ENCODE measurements at regions not wholly inside any gene's neighbourhood (a gene's known extent, or its start where the extent isn't known, plus 50 kb on each side); places are given as distances from the start of the nearest gene placed in this dataset.

DNA sequence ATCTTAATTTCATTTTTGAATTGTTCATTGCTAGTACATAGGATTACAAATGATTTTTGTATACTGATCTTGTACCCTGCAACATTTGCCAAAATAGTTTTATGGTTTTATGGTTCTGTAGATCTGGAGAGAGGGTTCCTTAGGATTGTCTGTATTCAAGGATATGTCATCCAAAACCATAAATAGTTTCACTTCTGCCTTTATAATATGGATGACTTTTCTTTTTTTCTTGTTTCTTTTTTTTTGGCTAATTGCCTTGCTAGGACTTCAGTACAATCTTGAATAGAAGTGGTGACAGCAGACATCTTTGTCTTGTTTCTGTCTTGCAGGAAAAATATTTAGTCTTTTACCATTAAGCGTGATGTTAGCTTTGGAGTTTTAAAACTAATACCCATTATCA is 383.9 kb upstream of the HS6ST1 start:
- ChIA-PET CTCF (no interaction called here), POLR2A (no interaction called here)
- Mint-ChIP-seq H3K27ac (no peak overlapping the region), H3K36me3 (ENCODE audit: low read depth) (no peaks in the 10 kb centered on the region), H3K9me3 (peaks cover 3% of the 10 kb centered on the region), H3K4me3 (no peak overlapping the region), H3K4me1 (no peaks in the 10 kb centered on the region), H3K27me3 (peaks cover 11% of the 10 kb centered on the region)
- DNase-seq: no peak

DNA sequence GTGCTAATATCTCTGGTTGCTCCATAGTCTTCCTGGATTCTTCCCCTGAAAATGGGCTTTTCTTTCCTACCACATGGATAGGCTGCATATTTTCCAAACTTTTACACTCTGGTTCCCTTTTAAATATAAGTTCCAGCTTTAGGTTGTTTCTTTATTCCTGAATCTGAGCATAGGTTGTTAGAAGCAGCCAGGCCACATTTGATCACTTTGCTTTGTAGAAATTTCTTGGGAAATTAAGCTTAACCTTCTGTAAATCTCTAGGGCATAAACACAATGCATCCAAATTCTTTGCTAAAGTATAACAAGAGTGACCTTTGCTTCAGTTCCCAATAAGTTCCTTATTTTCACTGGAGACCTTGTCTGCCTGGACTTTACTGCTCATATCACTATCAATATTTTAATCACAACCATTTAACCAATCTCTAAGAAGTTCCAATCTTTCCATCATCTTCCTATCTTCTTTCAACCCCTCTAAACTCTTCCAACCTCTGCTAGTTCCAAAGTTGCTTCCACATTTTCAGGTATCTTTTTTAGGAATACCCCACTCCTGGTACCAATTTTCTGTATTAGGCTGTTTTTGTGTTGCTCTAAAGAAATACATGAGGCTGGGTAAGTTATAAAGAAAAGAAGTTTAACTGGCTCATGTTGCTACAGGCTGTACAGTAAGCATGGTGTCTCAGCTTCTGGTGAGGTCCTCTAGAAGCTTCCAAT is 389.6 kb upstream of the HS6ST1 start:
- Mint-ChIP-seq H3K9me3 (peaks cover 18% of the 10 kb centered on the region), H3K27me3 (no peaks in the 10 kb centered on the region), H3K36me3 (ENCODE audit: low read depth) (peaks cover 4% of the 10 kb centered on the region), H3K27ac (no peak overlapping the region), H3K4me3 (no peak overlapping the region), H3K4me1 (no peaks in the 10 kb centered on the region)
- CTCF ChIA-PET: no interaction called here
- POLR2A ChIA-PET: no interaction called here
- DNase-seq: no peak

DNA sequence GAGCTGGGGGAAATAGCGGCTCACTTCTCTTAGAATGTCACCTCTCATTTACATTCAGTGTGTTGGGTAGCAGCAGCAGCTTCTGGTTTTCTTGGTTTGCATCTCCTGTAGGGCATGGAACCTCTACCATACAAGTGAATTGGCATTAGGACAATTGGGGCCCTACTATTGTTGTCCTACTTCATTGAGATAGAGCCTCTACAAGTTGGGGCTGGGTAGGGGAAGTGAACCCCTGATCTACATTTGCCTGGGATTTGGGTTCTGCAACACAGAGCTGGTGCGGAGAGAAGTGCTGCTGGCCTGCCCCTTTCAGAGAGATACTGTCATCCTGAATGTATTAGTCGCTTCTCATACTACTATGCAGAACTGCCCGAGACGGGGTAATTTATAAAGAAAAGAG is 391.6 kb upstream of the HS6ST1 start:
- H3K9me3 Mint-ChIP-seq: peaks cover 15% of the 10 kb centered on the region
- POLR2A ChIA-PET: no interaction called here
- CTCF ChIA-PET: no interaction called here
- H3K4me3 Mint-ChIP-seq: no peak overlapping the region
- no peaks in the 10 kb centered on the region for H3K27me3 Mint-ChIP-seq
- H3K36me3 Mint-ChIP-seq (ENCODE audit: low read depth): peaks cover 4% of the 10 kb centered on the region
- DNase-seq: no peak
- no peak overlapping the region for H3K27ac Mint-ChIP-seq
- no peaks in the 10 kb centered on the region for H3K4me1 Mint-ChIP-seq

DNA sequence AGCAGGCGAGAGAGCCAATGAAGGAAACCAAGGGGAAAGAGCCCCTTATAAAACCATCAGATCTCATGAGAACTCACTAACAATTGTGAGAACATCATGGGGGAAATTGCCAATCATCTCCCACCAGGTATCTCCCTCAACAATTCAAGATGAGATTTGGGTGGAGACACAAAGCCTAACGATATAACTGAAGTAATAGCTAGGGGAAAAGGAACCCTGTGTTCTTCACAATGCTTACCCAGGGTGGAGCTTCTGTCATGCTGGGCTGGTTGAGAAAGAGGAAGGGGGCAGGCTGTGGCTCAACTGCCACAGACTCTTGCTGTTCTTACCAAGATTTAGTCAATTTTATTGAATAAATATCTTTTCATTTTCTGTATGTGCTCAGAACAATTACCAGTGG is 392.1 kb upstream of the HS6ST1 start:
- ChIA-PET CTCF (no interaction called here), POLR2A (interaction anchor here (0.7 kb wide), 1 partner anchor 734 kb away, joined by 3 read pairs; no protein-coding TSS in a partner anchor)
- no peak for DNase-seq

DNA sequence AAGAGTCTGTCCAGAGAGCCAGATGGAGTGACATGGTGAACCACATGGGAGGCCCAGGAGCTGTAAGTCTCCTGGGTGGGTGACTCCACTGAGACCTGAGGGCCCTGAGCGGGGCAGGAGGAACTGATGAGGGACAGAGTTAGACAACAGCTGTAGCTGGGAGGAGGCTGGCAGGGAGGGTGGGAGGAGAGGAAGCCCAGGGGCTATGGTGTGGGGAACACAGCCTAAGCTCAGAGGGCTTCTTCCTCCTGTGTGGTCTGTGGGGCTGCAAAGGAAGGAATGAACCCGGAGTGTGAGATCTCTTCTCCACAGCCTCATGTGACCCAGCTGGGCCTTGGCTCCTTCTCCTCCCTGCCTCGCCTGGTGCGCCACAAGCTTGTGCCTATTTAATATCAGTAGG is 395.6 kb upstream of the HS6ST1 start:
- POLR2A ChIA-PET: no interaction called here
- peaks cover 5% of the 10 kb centered on the region for H3K27me3 Mint-ChIP-seq
- H3K27ac Mint-ChIP-seq: no peak overlapping the region
- CTCF ChIA-PET: no interaction called here
- H3K4me3 Mint-ChIP-seq: no peak overlapping the region
- DNase-seq: no peak
- H3K4me1 Mint-ChIP-seq: no peaks in the 10 kb centered on the region
- no peaks in the 10 kb centered on the region for H3K36me3 Mint-ChIP-seq (ENCODE audit: low read depth)
- H3K9me3 Mint-ChIP-seq: peaks cover 6% of the 10 kb centered on the region

More for the DNA sequence above, 392.1 kb upstream of the HS6ST1 start:
- H3K27me3 Mint-ChIP-seq: no peaks in the 10 kb centered on the region
- H3K9me3 Mint-ChIP-seq: peaks cover 15% of the 10 kb centered on the region
- H3K36me3 Mint-ChIP-seq (ENCODE audit: low read depth): peaks cover 4% of the 10 kb centered on the region
- H3K4me1 Mint-ChIP-seq: no peaks in the 10 kb centered on the region
- H3K4me3 Mint-ChIP-seq: no peak overlapping the region
- H3K27ac Mint-ChIP-seq: no peak overlapping the region

DNA sequence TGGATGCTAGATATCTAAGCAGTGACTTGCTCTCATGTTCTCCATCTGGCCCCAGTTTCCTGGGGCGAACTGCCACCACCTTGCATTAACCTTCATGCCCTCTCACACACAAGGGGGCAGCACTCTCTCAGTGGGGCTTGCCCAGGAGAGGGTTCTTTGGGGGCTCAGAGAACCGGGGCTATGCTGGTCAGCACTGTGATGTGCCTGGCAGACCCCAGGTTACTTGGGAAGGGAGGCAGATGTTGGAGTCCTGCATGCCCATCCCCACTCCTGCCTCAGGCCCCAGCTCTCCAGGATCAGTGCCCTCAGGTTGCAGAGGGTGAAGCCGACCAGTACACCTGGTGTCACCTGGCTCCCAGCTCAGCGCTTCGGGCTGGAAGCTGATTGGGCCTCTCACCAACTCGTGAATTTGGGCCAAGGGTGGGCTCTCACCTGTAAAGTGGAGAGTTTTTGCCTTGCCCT is 396.2 kb upstream of the HS6ST1 start:
- ChIA-PET POLR2A (no interaction called here), CTCF (interaction anchor here (0.7 kb wide), 1 partner anchor 41 kb away, joined by 3 read pairs; no protein-coding TSS in a partner anchor)
- no peak overlapping the region for H3K27ac Mint-ChIP-seq
- peaks cover under 1% of the 10 kb centered on the region for H3K9me3 Mint-ChIP-seq
- no peaks in the 10 kb centered on the region for H3K36me3 Mint-ChIP-seq (ENCODE audit: low read depth)
- H3K27me3 Mint-ChIP-seq: peaks cover 5% of the 10 kb centered on the region
- DNase-seq: no peak
- no peaks in the 10 kb centered on the region for H3K4me1 Mint-ChIP-seq
- no peak overlapping the region for H3K4me3 Mint-ChIP-seq

DNA sequence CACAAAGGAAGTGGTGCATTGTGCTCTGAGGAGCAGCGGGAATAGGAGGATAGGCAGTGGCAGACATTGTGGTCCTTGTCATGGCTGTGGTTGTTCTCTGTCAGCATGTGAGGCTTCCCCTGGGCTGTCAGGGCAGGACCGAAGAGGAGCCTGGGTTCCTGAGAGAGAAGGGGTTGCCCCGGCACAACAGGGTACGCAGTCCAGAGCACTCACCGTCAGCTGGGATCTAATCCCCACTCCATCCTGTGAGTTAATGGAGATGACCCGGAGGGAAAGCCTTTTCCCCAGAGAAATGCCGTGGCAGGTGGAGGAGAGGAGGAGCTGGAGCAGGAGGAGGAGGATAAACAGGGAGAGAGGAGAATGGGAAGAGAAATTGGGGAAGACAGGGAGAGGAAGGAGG is 396.7 kb upstream of the HS6ST1 start:
- H3K27ac Mint-ChIP-seq: no peak overlapping the region
- H3K4me1 Mint-ChIP-seq: no peaks in the 10 kb centered on the region
- ChIA-PET POLR2A (no interaction called here), CTCF (interaction anchor here (0.7 kb wide), 1 partner anchor 40 kb away, joined by 3 read pairs; no protein-coding TSS in a partner anchor)
- H3K27me3 Mint-ChIP-seq: peaks cover 5% of the 10 kb centered on the region
- no peaks in the 10 kb centered on the region for H3K36me3 Mint-ChIP-seq (ENCODE audit: low read depth)
- DNase-seq: no peak
- H3K4me3 Mint-ChIP-seq: no peak overlapping the region
- H3K9me3 Mint-ChIP-seq: no peaks in the 10 kb centered on the region

DNA sequence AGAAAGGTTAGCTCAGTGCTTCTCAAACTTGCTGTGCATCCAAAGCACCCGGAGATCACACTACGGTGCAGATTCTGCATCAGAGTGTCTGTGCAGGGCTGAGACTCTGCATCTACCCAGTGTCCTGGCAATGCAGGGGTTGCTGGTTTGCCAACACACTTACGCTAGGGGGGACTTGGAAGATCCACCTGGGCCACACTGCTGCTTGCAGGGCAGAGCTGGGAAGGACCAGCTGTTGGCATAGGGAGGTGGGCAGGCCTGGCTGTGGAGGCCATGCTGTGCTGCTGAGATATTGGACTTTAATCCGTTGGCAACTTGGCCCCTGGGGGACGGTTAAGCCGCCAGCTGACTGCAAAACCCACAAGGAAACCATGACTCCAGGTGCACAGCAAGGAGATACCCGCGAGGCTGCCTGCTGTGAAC is 397.6 kb upstream of the HS6ST1 start:
- ChIA-PET POLR2A (no interaction called here), CTCF (no interaction called here)
- Mint-ChIP-seq H3K9me3 (no peaks in the 10 kb centered on the region), H3K27ac (no peak overlapping the region), H3K4me1 (no peaks in the 10 kb centered on the region), H3K36me3 (ENCODE audit: low read depth) (no peaks in the 10 kb centered on the region), H3K27me3 (peaks cover 5% of the 10 kb centered on the region), H3K4me3 (no peak overlapping the region)
- no peak for DNase-seq

DNA sequence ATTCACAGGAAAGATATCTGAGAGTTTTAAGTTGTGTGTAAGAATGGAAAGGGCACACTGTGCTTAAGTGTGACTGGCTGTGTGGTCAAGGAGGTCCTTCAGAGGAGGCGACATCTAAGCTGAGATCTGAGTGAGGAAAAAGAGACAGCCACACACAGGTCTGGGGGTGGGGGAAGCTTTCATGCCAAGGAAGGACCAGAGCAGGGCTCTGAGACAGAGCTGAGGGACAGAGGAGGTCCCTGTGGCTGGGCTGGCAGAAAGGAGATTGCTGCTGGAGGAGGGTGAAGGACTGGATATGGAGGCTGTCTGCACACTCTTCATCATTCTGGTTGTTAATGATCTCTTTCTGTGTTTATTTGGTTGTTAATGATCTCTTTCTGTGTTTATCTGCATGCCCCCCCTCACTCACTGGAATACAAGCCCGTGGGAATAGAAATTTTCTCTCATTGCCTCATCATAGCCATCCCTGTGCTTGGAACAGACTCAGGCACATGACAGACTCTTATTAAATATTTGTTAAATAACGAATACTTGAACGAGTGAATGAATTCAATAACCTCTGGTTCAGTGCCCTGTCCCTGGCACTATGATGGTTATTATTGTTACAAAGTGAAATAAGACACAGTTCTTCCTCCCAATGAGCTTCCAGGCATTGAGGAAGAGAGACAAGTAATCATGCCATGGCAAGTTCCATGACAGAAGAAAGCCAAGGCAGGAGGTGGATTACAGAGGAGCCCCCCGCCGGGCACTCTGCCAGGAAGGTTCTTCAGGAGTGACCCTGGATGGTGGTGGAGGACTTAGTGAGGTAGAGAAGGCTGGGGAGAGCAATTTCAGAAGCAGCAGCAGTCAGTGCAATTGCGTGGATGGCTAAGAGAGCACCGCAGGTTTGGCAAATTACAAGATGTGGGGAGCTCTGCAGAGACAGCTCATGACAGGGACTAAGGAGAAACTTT is 399.4 kb upstream of the HS6ST1 start:
- no peak overlapping the region for H3K4me3 Mint-ChIP-seq
- CTCF ChIA-PET: no interaction called here
- no peaks in the 10 kb centered on the region for H3K36me3 Mint-ChIP-seq (ENCODE audit: low read depth)
- peaks cover 5% of the 10 kb centered on the region for H3K27me3 Mint-ChIP-seq
- no peak for DNase-seq
- no peaks in the 10 kb centered on the region for H3K9me3 Mint-ChIP-seq
- POLR2A ChIA-PET: no interaction called here
- no peak overlapping the region for H3K27ac Mint-ChIP-seq
- no peaks in the 10 kb centered on the region for H3K4me1 Mint-ChIP-seq

DNA sequence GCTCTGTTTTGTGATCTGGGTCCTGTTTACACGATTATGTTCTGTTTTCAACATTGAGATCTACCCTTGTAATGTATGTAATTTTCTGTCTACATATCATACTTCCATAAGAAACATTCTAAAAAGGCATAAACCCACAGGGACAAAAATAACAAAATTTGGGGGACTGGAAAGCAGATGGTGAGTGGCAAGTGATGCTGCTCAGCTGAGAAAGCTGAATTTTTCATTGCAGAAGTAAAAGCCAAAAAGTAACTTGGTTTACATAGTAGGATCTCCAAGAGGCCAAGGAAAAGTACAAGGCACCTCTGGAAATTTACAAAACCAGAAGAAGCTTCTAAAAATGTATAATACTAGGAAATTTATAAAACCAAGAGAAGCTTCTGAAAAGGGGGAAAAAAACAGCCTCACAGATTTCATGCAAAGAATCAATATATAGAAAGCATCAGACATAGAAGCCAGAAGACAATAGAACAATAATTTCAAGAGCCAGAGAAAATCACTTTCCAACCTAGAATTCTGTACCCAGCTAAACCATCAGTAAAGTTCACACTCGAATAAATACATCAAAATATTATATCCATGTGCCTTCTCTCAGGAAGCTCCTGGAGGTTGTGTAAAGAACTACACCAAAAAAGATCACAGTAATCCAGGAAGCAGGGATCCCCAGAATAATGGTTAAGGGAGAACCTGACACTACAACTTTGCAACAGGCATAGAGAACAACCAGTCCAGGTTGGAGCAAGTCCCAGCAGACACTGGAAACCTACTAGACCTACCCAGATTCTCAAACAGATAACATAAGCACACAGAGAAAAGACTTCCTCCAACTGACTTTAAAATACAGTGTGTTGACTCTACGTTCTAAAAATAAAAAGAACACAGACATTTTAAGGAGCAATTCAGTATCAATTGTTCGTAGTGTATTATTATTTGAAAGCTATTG is 401.7 kb upstream of the HS6ST1 start:
- H3K27me3 Mint-ChIP-seq: peaks cover 5% of the 10 kb centered on the region
- POLR2A ChIA-PET: no interaction called here
- H3K9me3 Mint-ChIP-seq: no peaks in the 10 kb centered on the region
- H3K4me1 Mint-ChIP-seq: no peaks in the 10 kb centered on the region
- CTCF ChIA-PET: no interaction called here
- no peak overlapping the region for H3K27ac Mint-ChIP-seq
- no peak overlapping the region for H3K4me3 Mint-ChIP-seq
- H3K36me3 Mint-ChIP-seq (ENCODE audit: low read depth): no peaks in the 10 kb centered on the region
- DNase-seq: no peak

DNA sequence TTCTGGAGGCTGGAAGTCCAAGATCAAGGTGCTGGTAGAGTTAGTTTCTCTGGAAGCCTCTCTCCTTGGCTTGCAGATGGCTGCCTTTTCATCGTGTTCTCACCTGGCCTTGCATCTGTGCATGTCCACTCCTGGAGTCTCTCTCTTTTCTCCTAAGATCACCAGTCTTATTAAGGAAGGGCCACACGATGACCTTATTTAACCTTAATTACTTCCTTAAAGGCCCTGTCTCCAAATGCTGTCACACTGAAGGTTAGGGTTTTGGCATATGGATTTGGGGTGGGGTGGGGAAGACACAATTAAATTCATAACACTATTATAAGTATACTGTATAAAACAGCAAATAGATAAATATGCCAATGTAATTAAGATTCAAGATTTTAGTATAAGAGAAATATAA is 402.4 kb upstream of the HS6ST1 start:
- H3K4me1 Mint-ChIP-seq: no peaks in the 10 kb centered on the region
- ChIA-PET POLR2A (no interaction called here), CTCF (no interaction called here)
- no peak for DNase-seq
- no peaks in the 10 kb centered on the region for H3K36me3 Mint-ChIP-seq (ENCODE audit: low read depth)
- H3K9me3 Mint-ChIP-seq: no peaks in the 10 kb centered on the region
- H3K27ac Mint-ChIP-seq: no peak overlapping the region
- H3K4me3 Mint-ChIP-seq: no peak overlapping the region
- peaks cover 2% of the 10 kb centered on the region for H3K27me3 Mint-ChIP-seq

DNA sequence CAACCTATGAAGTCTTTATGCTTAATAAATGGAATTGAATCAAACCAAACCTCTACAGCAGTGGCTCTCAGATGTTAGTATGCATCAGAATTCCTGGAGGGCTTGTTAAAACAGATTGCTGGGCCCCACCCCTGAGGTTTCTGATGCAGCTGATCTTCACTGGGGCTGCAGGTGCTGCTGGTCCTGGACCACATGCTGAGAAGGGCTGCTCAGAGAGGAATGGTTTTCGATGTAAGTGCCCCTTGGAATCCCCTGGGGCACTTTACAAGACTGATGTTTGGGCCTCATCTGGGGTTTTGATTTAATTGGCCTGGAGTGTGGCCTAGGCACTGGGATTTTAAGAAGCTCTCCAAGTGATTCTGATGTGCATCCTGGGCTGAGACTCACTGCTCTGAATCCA is 403.8 kb upstream of the HS6ST1 start:
- no peaks in the 10 kb centered on the region for H3K27me3 Mint-ChIP-seq
- H3K4me1 Mint-ChIP-seq: peaks cover 1% of the 10 kb centered on the region
- POLR2A ChIA-PET: no interaction called here
- DNase-seq: no peak
- no peak overlapping the region for H3K27ac Mint-ChIP-seq
- no peak overlapping the region for H3K4me3 Mint-ChIP-seq
- H3K36me3 Mint-ChIP-seq (ENCODE audit: low read depth): no peaks in the 10 kb centered on the region
- CTCF ChIA-PET: interaction anchor here (0.9 kb wide), 1 partner anchor 14 kb away, joined by 3 read pairs; no protein-coding TSS in a partner anchor
- H3K9me3 Mint-ChIP-seq: no peaks in the 10 kb centered on the region

DNA sequence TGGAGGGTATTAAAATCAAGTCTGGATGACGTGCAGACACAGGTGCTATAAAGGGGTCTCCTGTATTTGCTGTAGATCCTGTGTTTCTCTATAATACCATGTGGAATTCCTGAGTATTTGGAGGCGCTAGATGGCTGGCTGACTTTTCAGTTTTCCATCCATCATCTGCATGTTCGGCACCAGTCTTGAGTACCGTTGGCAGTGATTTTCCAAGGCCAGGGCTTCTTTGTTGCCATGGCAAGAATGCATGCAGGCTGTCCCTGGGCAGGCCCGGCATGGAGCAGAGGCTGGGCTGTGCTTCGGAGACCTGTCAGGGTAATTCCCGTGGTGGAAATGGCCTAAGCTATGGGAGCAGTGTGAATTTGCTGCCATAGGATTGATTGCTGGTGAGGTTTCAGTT is 405.9 kb upstream of the HS6ST1 start:
- no peak for DNase-seq
- Mint-ChIP-seq H3K36me3 (ENCODE audit: low read depth) (no peaks in the 10 kb centered on the region), H3K27ac (no peak overlapping the region), H3K4me1 (peaks cover 1% of the 10 kb centered on the region), H3K27me3 (peaks cover 2% of the 10 kb centered on the region), H3K4me3 (no peak overlapping the region), H3K9me3 (no peaks in the 10 kb centered on the region)
- ChIA-PET POLR2A (no interaction called here), CTCF (interaction anchor here (0.8 kb wide), 1 partner anchor 12 kb away, joined by 3 read pairs; no protein-coding TSS in a partner anchor)

All from activated CD4-positive, alpha-beta memory T cell treated with anti-CD3 and anti-CD28 coated beads, Interleukin-2, amount 10 ng/mL, durations not matched to agents 7 days and 5 days (primary cell).